ENCODE measurements at regions not wholly inside any gene's neighbourhood (a gene's known extent, or its start where the extent isn't known, plus 50 kb on each side); places are given as distances from the start of the nearest gene placed in this dataset.

DNA sequence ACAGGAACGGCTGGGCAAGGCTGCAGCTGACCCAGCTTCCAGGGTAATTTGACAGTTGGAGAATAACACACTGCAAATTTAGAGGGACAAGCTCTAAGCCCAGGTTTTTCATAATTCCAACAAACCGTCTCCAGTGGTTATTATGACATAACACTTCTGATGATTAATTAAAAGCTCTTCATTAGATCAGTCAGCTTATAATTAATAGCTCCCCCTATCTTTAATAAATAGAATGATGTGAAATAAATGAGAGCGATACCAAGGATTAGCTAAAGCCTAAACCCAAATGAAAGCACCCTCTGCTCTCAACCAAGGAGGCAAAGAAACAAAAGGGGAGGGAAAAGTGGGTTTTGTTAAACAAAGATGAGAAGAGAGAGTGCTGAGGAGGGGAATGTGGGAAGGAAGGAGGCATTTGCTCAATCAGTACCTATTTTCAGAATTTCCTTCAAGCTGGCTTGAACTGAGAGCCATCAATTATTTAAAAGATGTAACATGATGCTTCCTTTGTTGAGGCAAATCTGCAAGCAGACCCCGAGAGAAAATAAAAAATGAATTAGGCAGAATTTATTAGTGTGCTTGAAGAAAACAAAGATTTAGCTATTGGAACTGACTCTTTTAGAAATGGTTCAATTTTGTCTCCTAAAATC, 221.8 kb upstream of the ESRRG start:
- WGBS (ENCODE audit: insufficient coverage, low coverage, low lambda C conversion rate, missing lambda C conversion rate): 36% methylated on average over 4 of the region's 4 CpGs
- H3K27ac ChIP-seq: no peak overlapping the region
- no peak for ATAC-seq
- intact Hi-C loops (cut with DNase I): no loop called here
- TF ChIP-seq POLR2A (IDR thresholded peaks at IDR 0.05): no peak
- no peak overlapping the region for H3K4me3 ChIP-seq
- H3K9me3 ChIP-seq: no peaks in the 10 kb centered on the region
- no peaks in the 10 kb centered on the region for H3K4me1 ChIP-seq
- no peak for DNase-seq
- H3K27me3 ChIP-seq: no peaks in the 10 kb centered on the region
- H3K36me3 ChIP-seq: no peaks in the 10 kb centered on the region

DNA sequence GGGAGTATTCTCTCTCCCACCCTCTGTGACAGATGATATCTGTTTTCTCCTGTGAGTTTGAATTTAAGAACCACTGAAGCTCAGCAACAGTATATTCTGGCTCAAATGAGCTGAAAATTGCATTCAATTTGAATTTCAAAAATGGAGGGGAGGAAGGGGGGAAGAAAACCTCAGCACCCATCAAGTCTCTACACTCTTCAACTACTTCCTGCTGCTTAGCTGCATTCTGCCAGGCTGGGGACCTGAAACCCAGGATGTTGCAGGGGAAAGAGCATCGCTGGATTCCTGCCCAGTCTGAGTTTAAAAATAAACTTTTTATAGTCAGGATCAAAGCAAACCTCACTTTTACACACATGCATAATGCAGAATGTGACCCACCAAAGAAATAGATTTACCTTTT, 214.3 kb upstream of the ESRRG start:
- Histone ChIP-seq H3K9me3 (no peaks in the 10 kb centered on the region), H3K4me1 (no peaks in the 10 kb centered on the region), H3K27me3 (no peaks in the 10 kb centered on the region), H3K4me3 (no peak overlapping the region), H3K27ac (no peak overlapping the region), H3K36me3 (no peaks in the 10 kb centered on the region)
- DNase-seq: no peak
- TF ChIP-seq, protein P1, sequence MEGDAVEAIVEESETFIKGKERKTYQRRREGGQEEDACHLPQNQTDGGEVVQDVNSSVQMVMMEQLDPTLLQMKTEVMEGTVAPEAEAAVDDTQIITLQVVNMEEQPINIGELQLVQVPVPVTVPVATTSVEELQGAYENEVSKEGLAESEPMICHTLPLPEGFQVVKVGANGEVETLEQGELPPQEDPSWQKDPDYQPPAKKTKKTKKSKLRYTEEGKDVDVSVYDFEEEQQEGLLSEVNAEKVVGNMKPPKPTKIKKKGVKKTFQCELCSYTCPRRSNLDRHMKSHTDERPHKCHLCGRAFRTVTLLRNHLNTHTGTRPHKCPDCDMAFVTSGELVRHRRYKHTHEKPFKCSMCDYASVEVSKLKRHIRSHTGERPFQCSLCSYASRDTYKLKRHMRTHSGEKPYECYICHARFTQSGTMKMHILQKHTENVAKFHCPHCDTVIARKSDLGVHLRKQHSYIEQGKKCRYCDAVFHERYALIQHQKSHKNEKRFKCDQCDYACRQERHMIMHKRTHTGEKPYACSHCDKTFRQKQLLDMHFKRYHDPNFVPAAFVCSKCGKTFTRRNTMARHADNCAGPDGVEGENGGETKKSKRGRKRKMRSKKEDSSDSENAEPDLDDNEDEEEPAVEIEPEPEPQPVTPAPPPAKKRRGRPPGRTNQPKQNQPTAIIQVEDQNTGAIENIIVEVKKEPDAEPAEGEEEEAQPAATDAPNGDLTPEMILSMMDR (IDR thresholded peaks at IDR 0.05): no peak
- TF ChIP-seq POLR2A (IDR thresholded peaks at IDR 0.05): no peak
- WGBS (ENCODE audit: insufficient coverage, low coverage, low lambda C conversion rate, missing lambda C conversion rate): 18% methylated on average over 1 of the region's 1 CpG
- ATAC-seq: no peak
- intact Hi-C loops (cut with DNase I): no loop called here

DNA sequence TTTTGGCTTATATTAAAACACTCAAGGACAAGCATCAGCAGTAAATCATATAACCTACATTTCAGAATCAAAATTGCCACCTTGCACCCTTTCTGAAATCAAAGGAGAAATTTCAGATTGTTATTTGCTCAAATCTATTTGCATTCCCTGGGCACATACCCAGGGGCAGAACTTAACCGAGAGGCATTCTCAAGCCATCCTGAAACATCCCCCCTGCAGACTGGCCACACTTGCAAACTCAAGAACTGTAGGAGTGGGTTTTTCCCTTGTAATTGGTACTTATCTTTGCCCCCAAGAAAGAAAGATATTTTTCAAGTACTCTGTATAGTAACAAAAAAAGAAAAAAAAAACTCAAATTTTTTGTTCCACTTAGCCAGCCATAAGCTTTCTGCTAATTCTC, 213.6 kb upstream of the ESRRG start:
- no peak overlapping the region for H3K4me3 ChIP-seq
- H3K27ac ChIP-seq: no peak overlapping the region
- intact Hi-C loops (cut with DNase I): no loop called here
- ATAC-seq (no peak), DNase-seq (no peak)
- no peaks in the 10 kb centered on the region for H3K27me3 ChIP-seq
- H3K9me3 ChIP-seq: no peaks in the 10 kb centered on the region
- WGBS (ENCODE audit: insufficient coverage, low coverage, low lambda C conversion rate, missing lambda C conversion rate): 47% methylated on average over 1 of the region's 1 CpG
- TF ChIP-seq, protein P1 (IDR thresholded peaks at IDR 0.05): no peak
- no peak for TF ChIP-seq POLR2A (IDR thresholded peaks at IDR 0.05)
- no peaks in the 10 kb centered on the region for H3K36me3 ChIP-seq
- H3K4me1 ChIP-seq: no peaks in the 10 kb centered on the region

DNA sequence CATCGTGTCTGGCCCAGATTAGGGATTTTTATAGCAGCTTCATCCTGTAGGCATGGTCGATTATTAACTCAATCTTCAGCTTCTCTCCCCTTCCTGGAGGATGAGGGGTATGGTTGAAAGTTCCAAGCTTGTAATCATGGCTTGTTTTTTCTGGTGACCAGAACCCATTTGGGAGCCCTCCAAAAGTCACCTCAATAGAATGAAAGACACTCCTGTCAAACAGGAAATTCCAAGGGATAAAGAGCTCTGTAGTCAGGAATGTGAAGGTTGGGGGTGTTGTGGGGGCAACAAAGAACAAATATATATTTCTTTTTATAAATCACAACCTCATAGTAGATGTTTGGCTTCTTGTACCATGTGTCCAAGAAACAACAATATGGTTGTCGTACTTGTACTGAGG, 212.7 kb upstream of the ESRRG start:
- no peaks in the 10 kb centered on the region for H3K9me3 ChIP-seq
- no peak for DNase-seq
- intact Hi-C loops (cut with DNase I): no loop called here
- no peak overlapping the region for H3K4me3 ChIP-seq
- no peaks in the 10 kb centered on the region for H3K27me3 ChIP-seq
- no peaks in the 10 kb centered on the region for H3K36me3 ChIP-seq
- H3K4me1 ChIP-seq: no peaks in the 10 kb centered on the region
- WGBS (ENCODE audit: insufficient coverage, low coverage, low lambda C conversion rate, missing lambda C conversion rate): 48% methylated on average over 3 of the region's 3 CpGs
- TF ChIP-seq, protein P1 (IDR thresholded peaks at IDR 0.05): no peak
- TF ChIP-seq POLR2A (IDR thresholded peaks at IDR 0.05): no peak
- H3K27ac ChIP-seq: no peak overlapping the region
- no peak for ATAC-seq

DNA sequence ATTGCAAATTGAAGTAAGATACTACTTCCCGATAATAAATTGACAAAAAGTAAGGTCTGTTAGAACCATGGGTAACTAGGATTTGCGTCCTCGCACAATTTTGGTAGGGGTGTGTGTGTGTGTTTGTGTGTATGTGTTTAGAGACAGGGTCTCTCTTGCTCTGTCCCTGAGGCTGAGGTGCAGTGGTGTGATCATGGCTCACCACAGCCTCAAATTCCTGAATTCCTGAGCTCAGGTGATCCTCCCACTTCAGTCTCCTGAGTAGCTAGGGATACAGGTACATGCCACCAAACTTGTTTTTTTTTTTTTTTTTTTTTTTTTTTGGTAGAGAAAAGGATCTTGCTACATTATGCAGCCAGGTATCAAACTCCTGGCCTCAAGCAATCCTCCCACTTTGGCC, 209.2 kb upstream of the ESRRG start:
- H3K27ac ChIP-seq: no peak overlapping the region
- WGBS (ENCODE audit: insufficient coverage, low coverage, low lambda C conversion rate, missing lambda C conversion rate): 88% methylated on average over 3 of the region's 3 CpGs
- H3K9me3 ChIP-seq: no peaks in the 10 kb centered on the region
- ATAC-seq (no peak), DNase-seq (no peak)
- no peaks in the 10 kb centered on the region for H3K4me1 ChIP-seq
- intact Hi-C loops (cut with DNase I): no loop called here
- H3K27me3 ChIP-seq: no peaks in the 10 kb centered on the region
- TF ChIP-seq, protein P1 (IDR thresholded peaks at IDR 0.05): no peak
- no peak for TF ChIP-seq POLR2A (IDR thresholded peaks at IDR 0.05)
- H3K4me3 ChIP-seq: no peak overlapping the region
- no peaks in the 10 kb centered on the region for H3K36me3 ChIP-seq
